ENCODE measurements at regions not wholly inside any gene's neighbourhood (a gene's known extent, or its start where the extent isn't known, plus 50 kb on each side); places are given as distances from the start of the nearest gene placed in this dataset.

DNA sequence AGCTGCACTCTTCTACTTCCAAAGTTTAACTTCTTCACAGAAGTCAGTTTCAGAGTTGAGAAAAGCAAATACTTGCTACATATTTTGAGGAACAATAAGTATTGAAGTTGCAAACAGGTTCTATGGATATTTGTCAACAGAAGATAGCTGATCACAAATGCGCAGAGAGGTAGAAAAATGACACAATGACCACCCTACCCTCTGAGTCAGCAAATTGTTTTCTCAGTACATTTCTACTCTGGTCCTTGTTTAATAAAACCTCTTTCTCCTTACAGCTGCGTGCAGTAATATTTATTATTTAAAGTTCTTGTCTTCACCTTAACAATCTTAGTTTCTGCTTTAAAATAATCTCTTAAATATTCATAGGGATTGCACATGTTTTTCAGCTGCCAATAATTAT, 855.1 kb upstream of the CTNND2 start:
- TF ChIP-seq CTCF (IDR thresholded peaks at IDR 0.05; ENCODE audit: insufficient read depth, low read length) (no peak), POLR2AphosphoS5 (IDR thresholded peaks at IDR 0.05; ENCODE audit: low read depth) (no peak), GABPA (IDR thresholded peaks at IDR 0.05; ENCODE audit: low read depth) (no peak)
- TF ChIP-seq, protein P1, sequence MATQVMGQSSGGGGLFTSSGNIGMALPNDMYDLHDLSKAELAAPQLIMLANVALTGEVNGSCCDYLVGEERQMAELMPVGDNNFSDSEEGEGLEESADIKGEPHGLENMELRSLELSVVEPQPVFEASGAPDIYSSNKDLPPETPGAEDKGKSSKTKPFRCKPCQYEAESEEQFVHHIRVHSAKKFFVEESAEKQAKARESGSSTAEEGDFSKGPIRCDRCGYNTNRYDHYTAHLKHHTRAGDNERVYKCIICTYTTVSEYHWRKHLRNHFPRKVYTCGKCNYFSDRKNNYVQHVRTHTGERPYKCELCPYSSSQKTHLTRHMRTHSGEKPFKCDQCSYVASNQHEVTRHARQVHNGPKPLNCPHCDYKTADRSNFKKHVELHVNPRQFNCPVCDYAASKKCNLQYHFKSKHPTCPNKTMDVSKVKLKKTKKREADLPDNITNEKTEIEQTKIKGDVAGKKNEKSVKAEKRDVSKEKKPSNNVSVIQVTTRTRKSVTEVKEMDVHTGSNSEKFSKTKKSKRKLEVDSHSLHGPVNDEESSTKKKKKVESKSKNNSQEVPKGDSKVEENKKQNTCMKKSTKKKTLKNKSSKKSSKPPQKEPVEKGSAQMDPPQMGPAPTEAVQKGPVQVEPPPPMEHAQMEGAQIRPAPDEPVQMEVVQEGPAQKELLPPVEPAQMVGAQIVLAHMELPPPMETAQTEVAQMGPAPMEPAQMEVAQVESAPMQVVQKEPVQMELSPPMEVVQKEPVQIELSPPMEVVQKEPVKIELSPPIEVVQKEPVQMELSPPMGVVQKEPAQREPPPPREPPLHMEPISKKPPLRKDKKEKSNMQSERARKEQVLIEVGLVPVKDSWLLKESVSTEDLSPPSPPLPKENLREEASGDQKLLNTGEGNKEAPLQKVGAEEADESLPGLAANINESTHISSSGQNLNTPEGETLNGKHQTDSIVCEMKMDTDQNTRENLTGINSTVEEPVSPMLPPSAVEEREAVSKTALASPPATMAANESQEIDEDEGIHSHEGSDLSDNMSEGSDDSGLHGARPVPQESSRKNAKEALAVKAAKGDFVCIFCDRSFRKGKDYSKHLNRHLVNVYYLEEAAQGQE (IDR thresholded peaks at IDR 0.05; ENCODE audit: insufficient replicate concordance, low read depth), result no peak
